DMS53 treated with DMSO at 0.1 percent for 48 hours (cell line): ENCODE measurements at regions not wholly inside any gene's neighbourhood (a gene's known extent, or its start where the extent isn't known, plus 50 kb on each side); places are given as distances from the start of the nearest gene placed in this dataset.
"Not testable (repeated sequence)": the region's sequence is repeated elsewhere in the genome, so short reads cannot be mapped to it uniquely, and the experiment has no call there.

Source experiments
- DNase-seq: peaks from one replicate; lab custom pipeline; 2025; ENCODE audit not compliant: unreplicated experiment; lab: John Stamatoyannopoulos, UW

- DNase-seq, result no peak
Measured at GRCh38 chr17:43315858-43316521, 82.2 kb upstream of the RNU2-1 start.

- no peak for DNase-seq
Measured at GRCh38 chr17:43315369-43315768, 81.6 kb upstream of the RNU2-1 start.

GRCh38 chr17:43314611-43315011 lies 80.8 kb upstream of the RNU2-1 start:
- DNase-seq, result no peak

GRCh38 chr17:43312011-43312410 lies 78.2 kb upstream of the RNU2-1 start:
- DNase-seq, result no peak

- DNase-seq, result no peak
Measured at GRCh38 chr17:43309505-43310332, 75.9 kb upstream of the RNU2-1 start.

GRCh38 chr17:43308999-43309398 lies 75.2 kb upstream of the RNU2-1 start:
- DNase-seq, result no peak

DNA sequence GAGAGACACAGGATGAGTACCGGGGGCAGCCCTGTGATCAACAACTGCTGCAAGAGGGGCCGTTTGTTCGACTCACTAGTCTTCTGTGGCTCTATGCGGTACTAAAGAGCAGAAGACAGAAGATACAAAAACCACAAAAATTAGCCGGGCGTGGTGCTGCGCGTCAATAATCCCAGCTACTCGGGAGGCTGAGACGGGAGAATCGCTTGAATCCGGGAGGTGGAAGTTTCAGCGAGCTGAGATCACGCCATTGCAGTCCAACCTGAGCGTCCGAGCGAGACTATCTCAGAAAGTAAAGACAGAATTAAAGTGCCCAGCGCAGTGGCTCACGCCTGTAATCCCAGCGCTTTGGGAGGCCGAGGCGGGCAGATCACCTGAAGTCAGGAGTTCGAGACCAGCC lies 71.0 kb upstream of the RNU2-1 start:
- not testable (repeated sequence) for DNase-seq

DNA sequence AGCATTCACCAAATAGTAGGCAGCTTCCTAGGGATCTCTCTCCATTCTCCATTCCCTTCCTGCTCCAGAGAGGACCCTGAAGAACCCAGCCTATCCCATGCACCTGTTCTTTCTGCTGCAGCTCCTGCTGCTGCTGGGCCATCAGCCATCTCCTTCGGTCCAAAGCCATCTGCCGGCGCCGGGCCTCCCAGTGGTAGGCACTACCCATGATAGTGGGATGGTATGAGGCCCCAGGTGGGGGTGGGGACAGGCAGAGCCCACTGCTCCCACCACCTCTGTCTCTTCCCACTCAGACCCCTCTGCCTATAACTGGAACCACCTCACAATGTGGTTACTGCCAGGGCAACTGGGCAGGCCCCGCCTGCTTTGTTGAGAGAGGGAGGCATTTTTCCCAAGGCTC lies 69.3 kb upstream of the RNU2-1 start:
- not testable (repeated sequence) for DNase-seq

DNA sequence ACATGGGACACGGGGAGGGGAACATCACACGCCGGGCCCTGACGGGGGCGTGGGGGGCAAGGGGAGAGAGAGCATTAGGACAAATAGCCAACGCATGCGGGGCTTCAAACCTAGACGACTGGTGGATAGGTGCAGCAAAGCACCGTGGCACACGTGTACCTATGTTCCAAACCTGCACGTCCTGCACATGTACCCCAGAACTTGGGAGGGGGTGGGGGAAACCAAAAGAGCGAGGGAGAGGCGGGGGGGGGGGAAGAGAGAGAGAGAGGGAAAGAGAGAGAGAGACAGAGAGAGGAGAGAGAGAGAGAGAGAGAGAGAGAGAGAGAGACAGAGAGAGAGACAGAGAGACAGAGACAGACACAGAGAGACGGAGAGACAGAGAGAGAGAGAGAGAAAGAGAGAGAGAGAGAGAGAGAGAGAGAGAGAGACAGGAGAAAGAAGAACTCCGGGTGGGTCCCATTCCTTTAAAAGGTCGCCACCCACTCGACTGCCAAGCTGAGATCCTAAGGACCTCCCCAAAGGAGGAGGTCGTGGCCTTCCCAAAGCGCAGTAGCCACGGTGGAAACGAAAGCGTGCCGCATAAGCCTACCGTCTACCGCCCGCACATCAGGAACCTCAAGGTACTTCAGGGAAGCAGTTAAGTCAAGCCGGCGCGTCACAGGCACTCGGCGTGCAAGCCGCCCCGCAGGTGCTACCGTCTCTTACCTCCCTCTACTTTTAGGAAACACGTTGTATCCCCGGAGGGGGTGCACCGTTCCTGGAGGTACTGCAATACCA lies 65.7 kb upstream of the RNU2-1 start:
- not testable (repeated sequence) for DNase-seq

- not testable (repeated sequence) for DNase-seq
Measured at GRCh38 chr17:43289670-43290069, 55.9 kb upstream of the RNU2-1 start.

- not testable (repeated sequence) for DNase-seq
Measured at GRCh38 chr17:43283606-43284005, 49.8 kb upstream of the RNU2-1 start.
